ENCODE measurements at regions not wholly inside any gene's neighbourhood (a gene's known extent, or its start where the extent isn't known, plus 50 kb on each side); places are given as distances from the start of the nearest gene placed in this dataset.

- TF ChIP-seq SIRT6 (IDR thresholded peaks at IDR 0.05; ENCODE audit: low read length) (no peak), ZNF274 (IDR thresholded peaks at IDR 0.05; ENCODE audit: borderline replicate concordance, extremely low read depth, low read length) (no peak), TAF7 (optimal IDR thresholded peaks at IDR 0.05; ENCODE audit: borderline replicate concordance, low read depth, low read length) (no peak), SP2 (IDR thresholded peaks at IDR 0.05; ENCODE audit: low read length) (no peak), TAF1 (IDR thresholded peaks at IDR 0.05; ENCODE audit: low read depth, low read length) (no peak), TCF12 (IDR thresholded peaks at IDR 0.05; ENCODE audit: low read depth, low read length) (no peak)
These were observed 537.6 kb upstream of the TMEM132C start (continued) for GRCh38 chr12:127729381-127729780.
